ENCODE measurements at regions not wholly inside any gene's neighbourhood (a gene's known extent, or its start where the extent isn't known, plus 50 kb on each side); places are given as distances from the start of the nearest gene placed in this dataset.

- DNase-seq (ENCODE audit: low read depth): peak; percentile 43
- in situ Hi-C loops (cut with HindIII; ENCODE audit: low sequenced_read_pairs): no loop called here
- TF ChIP-seq, protein P1, sequence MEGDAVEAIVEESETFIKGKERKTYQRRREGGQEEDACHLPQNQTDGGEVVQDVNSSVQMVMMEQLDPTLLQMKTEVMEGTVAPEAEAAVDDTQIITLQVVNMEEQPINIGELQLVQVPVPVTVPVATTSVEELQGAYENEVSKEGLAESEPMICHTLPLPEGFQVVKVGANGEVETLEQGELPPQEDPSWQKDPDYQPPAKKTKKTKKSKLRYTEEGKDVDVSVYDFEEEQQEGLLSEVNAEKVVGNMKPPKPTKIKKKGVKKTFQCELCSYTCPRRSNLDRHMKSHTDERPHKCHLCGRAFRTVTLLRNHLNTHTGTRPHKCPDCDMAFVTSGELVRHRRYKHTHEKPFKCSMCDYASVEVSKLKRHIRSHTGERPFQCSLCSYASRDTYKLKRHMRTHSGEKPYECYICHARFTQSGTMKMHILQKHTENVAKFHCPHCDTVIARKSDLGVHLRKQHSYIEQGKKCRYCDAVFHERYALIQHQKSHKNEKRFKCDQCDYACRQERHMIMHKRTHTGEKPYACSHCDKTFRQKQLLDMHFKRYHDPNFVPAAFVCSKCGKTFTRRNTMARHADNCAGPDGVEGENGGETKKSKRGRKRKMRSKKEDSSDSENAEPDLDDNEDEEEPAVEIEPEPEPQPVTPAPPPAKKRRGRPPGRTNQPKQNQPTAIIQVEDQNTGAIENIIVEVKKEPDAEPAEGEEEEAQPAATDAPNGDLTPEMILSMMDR (IDR thresholded peaks at IDR 0.05; ENCODE audit: low read depth, low read length, missing control alignments): no peak
- no peak overlapping the region for H3K4me3 ChIP-seq (ENCODE audit: low read depth, low read length)
Observed at GRCh38 chr11:95536047-95536690, 253.4 kb downstream of the FAM76B start.

GRCh38 chr11:95534809-95535208, 254.8 kb downstream of the FAM76B start:
- TF ChIP-seq, protein P1 (IDR thresholded peaks at IDR 0.05; ENCODE audit: low read depth, low read length, missing control alignments): no peak
- in situ Hi-C loops (cut with HindIII; ENCODE audit: low sequenced_read_pairs): no loop called here
- no peak for DNase-seq (ENCODE audit: low read depth)
- H3K4me3 ChIP-seq (ENCODE audit: low read depth, low read length): no peak overlapping the region

- in situ Hi-C loops (cut with HindIII; ENCODE audit: low sequenced_read_pairs): no loop called here
- TF ChIP-seq, protein P1 (IDR thresholded peaks at IDR 0.05; ENCODE audit: low read depth, low read length, missing control alignments): no peak
- H3K4me3 ChIP-seq (ENCODE audit: low read depth, low read length): no peak overlapping the region
- DNase-seq (ENCODE audit: low read depth): no peak
Observed at GRCh38 chr11:95534226-95534625, 255.4 kb downstream of the FAM76B start.

DNA sequence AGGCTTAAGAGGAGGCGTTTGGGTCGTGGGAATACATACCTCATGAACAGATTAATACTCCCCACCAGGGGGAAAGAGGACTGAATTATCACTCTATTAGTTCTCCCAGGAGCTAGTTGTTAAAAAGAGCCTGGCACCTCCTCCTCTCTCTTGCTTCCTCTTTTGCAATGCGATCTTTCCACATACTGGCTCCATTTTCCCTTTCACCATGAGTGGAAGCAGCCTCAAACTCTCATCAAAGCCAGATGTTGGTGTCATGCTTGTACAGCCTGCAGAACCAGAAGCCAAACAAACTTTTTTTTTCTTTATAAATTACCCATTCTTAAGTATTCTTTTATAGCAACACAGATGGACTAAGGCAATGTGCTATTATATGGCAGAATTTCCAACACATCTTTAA, 258.5 kb downstream of the FAM76B start:
- no peak for DNase-seq (ENCODE audit: low read depth)
- H3K4me3 ChIP-seq (ENCODE audit: low read depth, low read length): no peak overlapping the region
- TF ChIP-seq, protein P1 (IDR thresholded peaks at IDR 0.05; ENCODE audit: low read depth, low read length, missing control alignments): no peak
- in situ Hi-C loops (cut with HindIII; ENCODE audit: low sequenced_read_pairs): no loop called here

- no peak overlapping the region for H3K4me3 ChIP-seq (ENCODE audit: low read depth, low read length)
- TF ChIP-seq, protein P1 (IDR thresholded peaks at IDR 0.05; ENCODE audit: low read depth, low read length, missing control alignments): no peak
- no peak for DNase-seq (ENCODE audit: low read depth)
- in situ Hi-C loops (cut with HindIII; ENCODE audit: low sequenced_read_pairs): loop anchor here (5.0 kb wide), 1 partner anchor 98 kb away; no protein-coding TSS in a partner anchor
Observed at GRCh38 chr11:95524314-95525036, 265.1 kb downstream of the FAM76B start.

GRCh38 chr11:95522874-95523273, 266.7 kb downstream of the FAM76B start:
- DNase-seq (ENCODE audit: low read depth): no peak
- TF ChIP-seq, protein P1 (IDR thresholded peaks at IDR 0.05; ENCODE audit: low read depth, low read length, missing control alignments): no peak
- H3K4me3 ChIP-seq (ENCODE audit: low read depth, low read length): no peak overlapping the region
- in situ Hi-C loops (cut with HindIII; ENCODE audit: low sequenced_read_pairs): no loop called here
